ENCODE measurements at regions not wholly inside any gene's neighbourhood (a gene's known extent, or its start where the extent isn't known, plus 50 kb on each side); places are given as distances from the start of the nearest gene placed in this dataset.

GRCh38 chr14:61847861-61848260 lies 85.6 kb downstream of the SNAPC1 start:
- no peak for DNase-seq

- DNase-seq, result no peak
Measured at GRCh38 chr14:61854898-61855297, 92.7 kb downstream of the SNAPC1 start.

GRCh38 chr14:61860294-61860918 lies 98.2 kb downstream of the SNAPC1 start:
- DNase-seq, result peak; percentile 21

- no peak for DNase-seq
Measured at GRCh38 chr14:61861320-61861865, 99.2 kb downstream of the SNAPC1 start.

GRCh38 chr14:61864329-61864898 lies 102.2 kb downstream of the SNAPC1 start:
- no peak for DNase-seq

GRCh38 chr14:61866932-61867920 lies 105.0 kb downstream of the SNAPC1 start:
- no peak for DNase-seq

GRCh38 chr14:61868846-61869245 lies 106.6 kb downstream of the SNAPC1 start:
- DNase-seq, result no peak

GRCh38 chr14:61870163-61870562 lies 107.9 kb downstream of the SNAPC1 start:
- DNase-seq, result no peak

GRCh38 chr14:61872452-61872851 lies 110.2 kb downstream of the SNAPC1 start:
- no peak for DNase-seq

GRCh38 chr14:61875483-61875882 lies 113.3 kb downstream of the SNAPC1 start:
- peak; percentile 26 for DNase-seq

- DNase-seq, result peak; percentile 76
Measured at GRCh38 chr14:61876362-61877034, 114.3 kb downstream of the SNAPC1 start.

GRCh38 chr14:61877035-61877390 lies 114.8 kb downstream of the SNAPC1 start:
- peak; percentile 44 for DNase-seq

- DNase-seq, result no peak
Measured at GRCh38 chr14:61877768-61878167, 115.5 kb downstream of the SNAPC1 start.

- DNase-seq, result no peak
Measured at GRCh38 chr14:61878931-61879330, 116.7 kb downstream of the SNAPC1 start.

- no peak for DNase-seq
Measured at GRCh38 chr14:61881046-61881445, 118.8 kb downstream of the SNAPC1 start.

- no peak for DNase-seq
Measured at GRCh38 chr14:61884711-61885110, 122.5 kb downstream of the SNAPC1 start.

- DNase-seq, result no peak
Measured at GRCh38 chr14:61885203-61885961, 123.2 kb downstream of the SNAPC1 start.

GRCh38 chr14:61887628-61888027 lies 125.4 kb downstream of the SNAPC1 start:
- DNase-seq, result no peak

GRCh38 chr14:61889914-61890351 lies 127.7 kb downstream of the SNAPC1 start:
- DNase-seq, result no peak

GRCh38 chr14:61891170-61891569 lies 128.9 kb downstream of the SNAPC1 start:
- no peak for DNase-seq

GRCh38 chr14:61891810-61892209 lies 129.6 kb downstream of the SNAPC1 start:
- DNase-seq, result no peak

GRCh38 chr14:61893371-61893940 lies 131.2 kb downstream of the SNAPC1 start:
- no peak for DNase-seq

Data from NCI-H2171 (cell line).